Right ventricle myocardium superior (tissue), 1 donor: ENCODE measurements at regions not wholly inside any gene's neighbourhood (a gene's known extent, or its start where the extent isn't known, plus 50 kb on each side); places are given as distances from the start of the nearest gene placed in this dataset.

ENCODE experiments used
- ATAC-seq: fragments of 200-7000 bp; cut with Tn5 transposase; one replicate; pipeline ENCODE4 v1.9.1; 2020; ENCODE audit warnings: mild to moderate bottlenecking; ENCODE audit not compliant: poor library complexity
- DNase-seq: peaks from one replicate; pipeline ENCODE4 v3.0.0-alpha.2; 2020
- intact Hi-C: fragments of 100-400 bp; cut with DNase I; formaldehyde crosslinking; loops from one replicate; pipeline ENCODE4 v1.11.2; 2022
- donor health status: DM: no; HTN: yes; CAD: no; lungs with severe emphysema.

DNA sequence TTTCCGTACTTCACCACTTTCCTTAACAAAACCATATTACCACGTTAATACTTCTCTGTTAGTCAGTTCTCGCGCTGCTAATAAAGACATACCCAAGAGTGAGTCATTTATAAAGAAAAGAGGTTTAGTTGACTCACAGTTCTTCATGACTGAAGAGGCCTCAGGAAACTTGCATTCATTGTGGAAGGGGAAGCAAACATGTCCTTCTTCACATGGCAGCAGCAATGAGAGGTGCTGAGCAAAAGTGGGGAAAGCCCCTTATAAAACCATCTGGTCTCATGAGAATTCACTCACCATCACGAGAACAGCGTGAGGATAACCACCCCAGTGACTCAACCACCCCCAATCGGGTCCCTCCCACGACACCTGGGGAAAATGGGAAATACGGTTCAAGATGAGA is 289.8 kb upstream of the CLNK start:
- ATAC-seq (no peak), DNase-seq (no peak)
- intact Hi-C loops: no loop called here

GRCh38 chr4:10973686-10974085 is 289.1 kb upstream of the CLNK start:
- intact Hi-C loops: no loop called here
- ATAC-seq: no peak

GRCh38 chr4:10971800-10972401 is 287.3 kb upstream of the CLNK start:
- ATAC-seq: no peak
- intact Hi-C loops: no loop called here
- no peak for DNase-seq

More at GRCh38 chr4:10973686-10974085, 289.1 kb upstream of the CLNK start:
- no peak for DNase-seq

GRCh38 chr4:10965196-10965595 is 280.6 kb upstream of the CLNK start:
- intact Hi-C loops: no loop called here
- DNase-seq (no peak), ATAC-seq (no peak)

DNA sequence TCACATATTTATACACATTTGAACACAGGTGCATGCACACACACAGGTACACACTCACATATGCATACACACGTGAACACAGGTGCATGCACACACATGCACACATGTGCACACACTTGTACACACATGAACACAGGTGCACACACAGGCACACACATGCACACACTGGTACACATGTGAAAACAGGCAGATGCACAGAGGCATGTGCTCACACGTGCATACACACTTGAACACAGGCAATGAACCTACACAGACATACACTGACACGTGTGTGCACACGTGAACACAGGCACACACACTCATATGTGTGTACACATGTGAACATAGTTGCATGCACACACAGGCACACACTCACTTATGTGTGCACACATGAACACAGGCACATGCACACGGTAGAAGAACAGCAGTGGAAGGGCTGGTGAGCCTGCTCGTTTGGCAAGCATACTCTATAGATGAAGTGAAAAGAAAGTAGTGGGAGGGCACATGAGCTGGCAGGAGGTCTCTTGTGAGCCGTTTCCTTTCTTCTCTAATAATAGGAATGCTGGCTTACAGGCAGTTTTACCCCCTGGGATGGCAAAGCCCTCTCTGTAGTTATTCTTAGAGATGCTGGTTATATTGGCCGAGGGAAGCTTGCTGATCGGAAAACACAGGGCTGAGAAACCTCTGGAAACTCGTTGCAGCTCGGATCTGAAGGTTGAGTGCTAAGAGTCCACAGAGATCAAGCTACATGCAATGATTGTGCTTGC is 279.6 kb upstream of the CLNK start:
- no peak for DNase-seq
- ATAC-seq: no peak
- intact Hi-C loops: no loop called here

DNA sequence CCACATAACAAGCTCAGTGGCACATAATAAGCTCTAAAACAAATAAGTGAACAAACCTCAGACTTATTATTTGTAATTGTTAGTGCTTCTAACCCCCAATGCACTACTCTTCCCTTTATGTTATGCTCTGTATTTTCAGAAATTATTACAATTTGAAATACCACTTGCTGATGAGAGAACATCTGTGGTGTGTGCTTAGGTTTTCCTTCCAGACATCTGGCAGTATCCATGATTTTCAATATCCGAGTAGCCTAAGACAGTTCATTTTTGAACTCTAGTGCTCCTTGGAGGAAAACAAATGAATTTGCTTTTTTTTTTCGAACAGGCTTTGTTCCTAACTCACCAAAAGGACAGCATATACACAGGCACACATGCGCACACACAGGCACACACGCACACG is 278.7 kb upstream of the CLNK start:
- ATAC-seq: no peak
- DNase-seq: no peak

GRCh38 chr4:10962246-10962645 is 277.7 kb upstream of the CLNK start:
- ATAC-seq: no peak
- no peak for DNase-seq
- intact Hi-C loops: no loop called here

More for the DNA sequence above, 278.7 kb upstream of the CLNK start:
- intact Hi-C loops: no loop called here

DNA sequence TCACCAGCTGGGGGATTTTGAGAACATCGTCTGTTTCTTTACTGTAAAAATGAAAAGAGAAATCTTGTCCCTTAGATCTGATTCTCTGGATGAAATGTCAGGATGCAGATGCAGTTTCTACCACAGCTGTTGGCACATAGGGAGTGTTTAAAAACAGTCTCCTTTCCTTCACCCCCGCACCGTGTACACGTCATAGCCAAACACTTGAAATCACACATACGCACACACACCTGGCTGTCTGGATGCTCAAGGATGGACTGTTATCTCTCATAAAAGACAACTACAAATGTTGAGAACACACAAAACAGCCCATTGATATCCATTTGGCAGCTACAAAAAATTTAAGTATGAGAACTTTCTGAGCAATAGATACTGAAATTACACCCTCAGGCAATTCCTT is 275.8 kb upstream of the CLNK start:
- DNase-seq (no peak), ATAC-seq (no peak)
- intact Hi-C loops: no loop called here

GRCh38 chr4:10959586-10959985 is 275.0 kb upstream of the CLNK start:
- ATAC-seq: no peak
- intact Hi-C loops: no loop called here

DNA sequence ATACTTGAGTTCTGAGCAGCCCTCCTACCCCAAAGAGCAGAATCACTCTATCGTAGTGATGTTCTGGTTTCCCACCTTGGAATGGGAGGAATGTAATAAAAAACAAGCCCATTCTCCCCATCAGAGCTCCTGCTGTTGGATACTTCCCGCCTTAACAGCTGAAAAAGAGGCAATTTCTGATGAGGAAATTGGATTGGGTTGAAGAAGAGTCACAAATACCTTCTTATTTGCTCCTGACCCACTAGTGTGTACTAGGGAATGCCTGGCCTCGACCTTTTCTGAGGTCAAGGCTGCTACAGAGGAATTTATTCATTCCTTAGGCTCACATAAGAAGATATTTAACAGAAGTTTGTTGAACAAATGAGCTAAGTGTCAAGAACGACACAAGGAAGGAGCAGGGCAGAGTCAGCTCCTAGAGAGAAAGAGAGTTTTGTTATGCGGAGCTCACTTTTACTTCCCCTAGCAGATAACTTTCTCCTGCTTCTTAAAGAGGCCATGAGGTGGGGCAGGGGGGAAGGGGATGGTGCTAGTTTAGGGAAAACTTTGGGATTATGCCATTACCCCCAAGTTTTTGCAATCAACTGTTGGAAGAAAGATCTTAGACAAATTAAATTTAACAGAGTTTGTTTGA is 273.8 kb upstream of the CLNK start:
- no peak for ATAC-seq
- no peak for DNase-seq
- intact Hi-C loops: no loop called here

More at GRCh38 chr4:10959586-10959985, 275.0 kb upstream of the CLNK start:
- no peak for DNase-seq

DNA sequence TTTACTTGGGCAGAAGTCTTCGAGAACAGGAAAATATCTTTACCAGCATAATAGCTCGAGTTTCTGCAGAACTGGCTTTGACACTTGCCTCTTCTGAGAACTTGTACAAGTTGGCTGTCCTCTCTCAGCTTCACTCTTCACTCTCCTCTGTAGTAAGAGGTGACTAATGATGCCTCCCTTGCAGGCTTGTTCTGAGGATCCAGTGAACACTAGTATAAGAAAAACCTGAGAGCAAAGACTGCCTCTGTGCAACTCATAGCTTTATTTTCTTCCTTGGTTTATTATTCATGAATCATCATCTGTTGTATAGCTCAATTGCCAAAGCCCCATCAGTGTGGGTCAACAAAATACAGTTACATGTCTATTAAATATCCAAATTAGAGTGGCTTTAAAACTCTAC is 266.7 kb upstream of the CLNK start:
- intact Hi-C loops: no loop called here
- no peak for ATAC-seq

GRCh38 chr4:10949039-10949733 is 264.6 kb upstream of the CLNK start:
- ATAC-seq (no peak), DNase-seq (no peak)
- intact Hi-C loops: no loop called here

More for the DNA sequence above, 266.7 kb upstream of the CLNK start:
- DNase-seq: no peak

DNA sequence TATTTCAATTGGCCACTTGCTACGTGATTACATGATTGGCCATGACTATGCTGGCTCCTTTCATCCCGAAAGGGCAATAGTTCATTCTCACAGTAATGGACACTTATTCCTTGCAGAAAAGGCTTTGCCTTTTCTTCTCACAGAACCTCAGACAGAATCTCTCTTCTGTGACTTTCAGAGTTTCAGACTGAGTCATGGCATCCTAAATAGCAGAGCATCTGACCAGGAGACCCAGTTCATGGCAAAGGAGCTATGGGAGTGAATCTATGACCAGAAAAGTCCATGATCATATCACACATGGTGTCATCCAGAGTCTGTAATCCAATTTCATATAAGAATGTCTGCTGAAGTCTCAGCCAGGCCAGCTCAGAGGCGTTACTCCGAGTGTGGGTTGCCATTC is 263.3 kb upstream of the CLNK start:
- DNase-seq: no peak
- no peak for ATAC-seq

GRCh38 chr4:10944321-10944720 is 259.8 kb upstream of the CLNK start:
- no peak for DNase-seq
- intact Hi-C loops: no loop called here

More for the DNA sequence above, 263.3 kb upstream of the CLNK start:
- intact Hi-C loops: no loop called here

DNA sequence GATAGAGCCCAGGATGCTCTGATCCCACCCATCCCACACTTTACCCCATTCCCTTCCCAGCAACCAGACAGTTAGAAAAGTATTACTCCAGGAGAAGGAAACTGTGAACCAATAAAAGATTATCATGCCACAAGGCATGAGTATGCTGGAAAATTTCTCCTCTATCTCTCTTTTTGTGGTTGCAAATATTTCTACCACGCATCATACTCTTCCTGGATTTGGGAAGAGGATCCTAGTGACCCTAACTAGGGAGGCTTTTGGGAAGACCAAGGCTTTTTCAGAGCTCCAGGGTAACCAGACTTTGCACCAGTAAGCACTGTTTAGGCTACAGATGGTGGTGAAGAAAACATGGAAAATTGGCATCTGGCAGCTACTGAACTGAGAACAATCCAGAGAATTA is 257.6 kb upstream of the CLNK start:
- intact Hi-C loops: no loop called here
- DNase-seq (no peak), ATAC-seq (no peak)

More at GRCh38 chr4:10944321-10944720, 259.8 kb upstream of the CLNK start:
- no peak for ATAC-seq

DNA sequence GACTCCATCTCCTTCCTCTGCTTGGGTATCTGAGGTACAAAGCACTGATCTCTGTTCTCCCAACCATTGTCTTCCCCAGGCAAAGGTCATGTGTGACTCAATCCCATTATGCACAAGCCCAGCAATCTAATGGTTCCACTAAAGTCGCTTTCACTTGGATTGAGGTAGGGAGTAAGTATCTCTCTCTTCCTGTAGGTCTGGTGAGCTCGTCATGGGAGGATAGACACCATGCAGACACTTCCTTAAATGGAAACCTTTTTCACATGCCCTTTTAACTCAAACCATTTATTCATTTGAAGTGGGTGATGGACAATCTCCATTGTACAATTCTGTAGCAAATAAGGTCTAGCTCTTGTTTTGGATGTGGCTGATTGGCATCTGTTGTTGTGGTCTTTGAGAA is 245.2 kb upstream of the CLNK start:
- ATAC-seq: no peak
- no peak for DNase-seq
- intact Hi-C loops: no loop called here

DNA sequence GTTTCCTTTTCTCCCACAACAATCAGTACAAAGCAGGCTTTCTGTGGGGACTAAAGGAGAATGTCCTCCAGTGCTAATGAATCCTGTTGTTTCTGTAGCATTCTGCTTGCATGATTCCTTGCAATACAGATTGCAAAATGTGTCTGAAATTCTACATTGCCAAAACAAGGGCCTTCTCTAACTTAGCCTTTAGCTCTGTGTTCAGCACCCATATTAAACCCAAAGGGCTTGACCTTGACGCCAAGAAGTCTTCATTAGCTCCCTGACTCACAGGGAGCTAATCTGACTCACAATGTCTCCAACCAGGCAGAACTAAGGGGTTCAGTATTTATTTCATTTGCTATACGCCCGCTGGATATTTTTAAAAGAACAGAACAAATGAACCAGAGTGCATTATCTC is 241.4 kb upstream of the CLNK start:
- intact Hi-C loops: no loop called here
- no peak for ATAC-seq

DNA sequence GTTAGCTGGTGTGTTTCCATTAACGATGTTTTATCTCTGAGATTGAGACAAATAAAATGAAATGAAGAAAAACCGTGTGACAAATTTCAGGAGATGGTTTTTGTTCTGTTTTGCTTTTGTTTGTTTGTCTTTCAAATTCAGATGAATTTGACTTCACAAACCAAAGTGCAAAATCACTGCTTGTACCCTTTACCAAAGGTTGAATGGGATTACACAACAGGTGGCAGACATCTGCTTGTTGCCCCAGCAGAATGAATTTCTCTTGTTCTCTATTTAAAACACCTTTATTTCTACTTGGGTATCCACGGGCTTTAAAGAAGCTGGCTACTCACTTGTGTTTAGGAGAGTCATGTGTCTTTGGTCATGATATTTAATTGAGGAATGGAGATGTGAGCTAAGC is 239.7 kb upstream of the CLNK start:
- ATAC-seq: no peak
- no peak for DNase-seq
- intact Hi-C loops: no loop called here

More for the DNA sequence above, 241.4 kb upstream of the CLNK start:
- no peak for DNase-seq

DNA sequence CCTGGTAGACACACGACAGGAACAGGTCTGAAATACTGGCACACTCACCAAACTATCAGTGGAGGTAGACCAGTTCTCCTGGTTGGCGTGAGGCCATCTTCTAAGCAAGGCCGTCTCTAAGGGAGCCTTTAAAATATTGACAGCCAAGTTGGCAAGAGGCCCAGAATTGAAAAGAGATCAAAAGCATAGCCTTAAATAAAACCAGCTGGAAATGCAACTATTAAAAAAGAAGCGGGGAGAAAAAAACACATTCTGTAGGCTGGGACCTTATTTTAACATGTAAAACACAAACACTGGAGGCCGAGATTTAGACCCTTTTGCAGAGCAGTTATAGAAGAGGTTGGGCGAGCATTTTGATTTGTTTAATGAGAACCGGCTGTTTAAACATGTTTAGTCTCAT is 233.0 kb upstream of the CLNK start:
- intact Hi-C loops: no loop called here
- ATAC-seq (no peak), DNase-seq (no peak)

GRCh38 chr4:10898072-10898471 is 213.5 kb upstream of the CLNK start:
- intact Hi-C loops: no loop called here
- ATAC-seq (no peak), DNase-seq (no peak)
